NT2/D1 (cell line): ENCODE measurements at regions not wholly inside any gene's neighbourhood (a gene's known extent, or its start where the extent isn't known, plus 50 kb on each side); places are given as distances from the start of the nearest gene placed in this dataset.

Experiments
- DNase-seq: peaks from one replicate; pipeline ENCODE4 v3.0.0-alpha.2; 2011; ENCODE audit warnings: low read depth, low spot score
- H3K27me3 ChIP-seq: 2 replicates; pipeline ENCODE4 v1.6.0; 2011; ENCODE audit warnings: mild to moderate bottlenecking; ENCODE audit not compliant: insufficient read length, insufficient read depth
- H3K36me3 ChIP-seq: 2 replicates; pipeline ENCODE4 v1.6.1; 2011; ENCODE audit warnings: mild to moderate bottlenecking, low read length, mixed read lengths; ENCODE audit not compliant: insufficient read depth, insufficient read length
- H3K4me1 ChIP-seq: 2 replicates; pipeline ENCODE4 v1.5.1; 2011; ENCODE audit not compliant: insufficient read depth, insufficient read length
- H3K4me3 ChIP-seq: 2 replicates; pipeline ENCODE4 v1.5.1; 2011; ENCODE audit warnings: low read depth; ENCODE audit not compliant: insufficient read length
- H3K9ac ChIP-seq: 2 replicates; pipeline ENCODE4 v1.6.0; 2011; ENCODE audit warnings: low read depth; ENCODE audit not compliant: insufficient read length
- H3K9me3 ChIP-seq: 2 replicates; pipeline ENCODE4 v1.5.1; 2011; ENCODE audit warnings: mild to moderate bottlenecking, low read length; ENCODE audit not compliant: insufficient read depth
- SUZ12 ChIP-seq: IDR thresholded peaks from 2 replicates; pipeline ENCODE4 v1.6.1; 2011; ENCODE audit not compliant: insufficient read length, insufficient read depth; ENCODE audit errors: extremely low read depth
- YY1 ChIP-seq: IDR thresholded peaks from 2 replicates; pipeline ENCODE4 v1.6.1; 2011; ENCODE audit not compliant: insufficient read length, insufficient read depth
- ZNF274 ChIP-seq: IDR thresholded peaks from 2 replicates; pipeline ENCODE4 v1.6.1; 2011; ENCODE audit warnings: mild to moderate bottlenecking, low read depth, low read length

- Histone ChIP-seq H3K27me3 (no peaks in the 10 kb centered on the region), H3K4me1 (no peaks in the 10 kb centered on the region), H3K36me3 (no peaks in the 10 kb centered on the region), H3K9ac (no peak overlapping the region), H3K9me3 (no peaks in the 10 kb centered on the region), H3K4me3 (no peak overlapping the region)
- TF ChIP-seq ZNF274 (no peak), YY1 (no peak), SUZ12 (no peak)
- no peak for DNase-seq
Measured at GRCh38 chr3:81291586-81291985, 469.9 kb downstream of the GBE1 start.

GRCh38 chr3:81289676-81290075 lies 471.8 kb downstream of the GBE1 start:
- Histone ChIP-seq H3K36me3 (no peaks in the 10 kb centered on the region), H3K27me3 (no peaks in the 10 kb centered on the region), H3K9me3 (no peaks in the 10 kb centered on the region), H3K9ac (no peak overlapping the region), H3K4me3 (no peak overlapping the region), H3K4me1 (no peaks in the 10 kb centered on the region)
- TF ChIP-seq ZNF274 (no peak), YY1 (no peak), SUZ12 (no peak)
- DNase-seq, result no peak

DNA sequence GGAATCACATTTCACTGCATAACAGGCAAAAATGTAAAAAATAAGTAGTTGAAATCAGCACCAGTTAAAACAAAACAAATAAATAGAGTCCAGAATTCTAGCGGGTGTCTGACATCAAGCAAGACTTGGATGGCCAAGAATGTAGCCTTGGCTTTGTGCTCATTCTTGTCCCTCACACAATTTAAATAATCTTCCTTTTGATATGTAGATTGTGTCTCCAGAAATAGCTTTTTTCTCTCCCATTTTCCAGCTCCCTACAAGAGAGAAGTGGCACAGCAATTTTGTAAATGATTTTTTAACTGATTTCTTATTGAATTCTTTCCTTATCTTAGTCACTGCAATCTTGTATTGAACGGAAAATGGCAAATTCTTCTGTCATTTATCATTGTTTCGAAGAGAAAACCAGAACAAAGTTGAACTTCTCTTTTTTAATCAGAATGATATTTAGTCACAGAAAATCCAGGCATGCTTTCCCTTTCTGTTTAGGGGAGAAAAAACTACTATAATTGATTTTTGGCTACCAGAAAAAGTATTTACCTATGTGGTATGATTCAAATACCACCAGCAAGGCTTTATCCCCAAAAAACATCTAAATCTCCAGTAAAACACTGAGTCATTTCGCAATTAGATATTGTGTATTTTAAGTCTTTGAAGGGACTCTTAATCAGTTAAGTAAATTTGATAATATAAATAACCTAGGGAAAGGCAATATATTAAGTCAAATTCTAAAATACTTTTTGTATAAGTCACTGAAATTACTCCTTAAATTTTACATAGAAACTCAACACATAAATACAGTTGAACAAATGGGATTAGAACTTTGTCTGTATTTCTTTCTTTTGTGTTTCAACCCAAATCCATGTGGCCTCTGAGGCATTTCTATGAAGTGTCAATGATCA lies 481.7 kb downstream of the GBE1 start:
- TF ChIP-seq YY1, result no peak
- no peak for TF ChIP-seq SUZ12
- TF ChIP-seq ZNF274, result no peak
- DNase-seq, result peak; percentile 9
- H3K4me1 ChIP-seq, result no peaks in the 10 kb centered on the region
- H3K9ac ChIP-seq, result no peak overlapping the region
- no peaks in the 10 kb centered on the region for H3K27me3 ChIP-seq
- H3K9me3 ChIP-seq, result no peaks in the 10 kb centered on the region
- no peaks in the 10 kb centered on the region for H3K36me3 ChIP-seq
- no peak overlapping the region for H3K4me3 ChIP-seq

DNA sequence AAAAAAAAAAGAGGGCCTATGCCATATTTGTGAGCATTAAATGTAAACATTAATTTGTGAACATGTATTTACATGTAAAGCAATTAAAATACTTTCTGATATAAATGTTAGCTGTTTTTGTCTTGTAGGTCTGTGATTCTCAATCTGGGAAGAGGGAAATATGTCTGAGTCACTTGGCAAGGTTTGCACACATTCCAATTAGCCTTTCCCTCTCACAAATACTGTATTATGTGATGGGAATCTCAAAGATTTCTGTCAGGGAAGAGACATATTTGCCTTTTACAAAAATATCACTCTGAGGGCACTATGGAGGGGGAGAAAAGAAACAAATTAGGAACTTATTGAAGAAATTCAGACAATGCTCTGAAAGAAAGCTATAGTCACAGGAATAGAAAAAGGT lies 483.6 kb downstream of the GBE1 start:
- H3K9me3 ChIP-seq, result no peaks in the 10 kb centered on the region
- DNase-seq, result no peak
- H3K4me1 ChIP-seq, result no peaks in the 10 kb centered on the region
- H3K36me3 ChIP-seq, result no peaks in the 10 kb centered on the region
- no peaks in the 10 kb centered on the region for H3K27me3 ChIP-seq
- TF ChIP-seq YY1 (no peak), SUZ12 (no peak), ZNF274 (no peak)
- H3K4me3 ChIP-seq, result no peak overlapping the region
- no peak overlapping the region for H3K9ac ChIP-seq

- Histone ChIP-seq H3K4me3 (no peak overlapping the region), H3K4me1 (no peaks in the 10 kb centered on the region), H3K9ac (no peak overlapping the region), H3K9me3 (no peaks in the 10 kb centered on the region), H3K27me3 (no peaks in the 10 kb centered on the region), H3K36me3 (no peaks in the 10 kb centered on the region)
- no peak for DNase-seq
- TF ChIP-seq ZNF274, result no peak
- TF ChIP-seq SUZ12, result no peak
- TF ChIP-seq YY1, result no peak
Measured at GRCh38 chr3:81274671-81275070, 486.8 kb downstream of the GBE1 start.

DNA sequence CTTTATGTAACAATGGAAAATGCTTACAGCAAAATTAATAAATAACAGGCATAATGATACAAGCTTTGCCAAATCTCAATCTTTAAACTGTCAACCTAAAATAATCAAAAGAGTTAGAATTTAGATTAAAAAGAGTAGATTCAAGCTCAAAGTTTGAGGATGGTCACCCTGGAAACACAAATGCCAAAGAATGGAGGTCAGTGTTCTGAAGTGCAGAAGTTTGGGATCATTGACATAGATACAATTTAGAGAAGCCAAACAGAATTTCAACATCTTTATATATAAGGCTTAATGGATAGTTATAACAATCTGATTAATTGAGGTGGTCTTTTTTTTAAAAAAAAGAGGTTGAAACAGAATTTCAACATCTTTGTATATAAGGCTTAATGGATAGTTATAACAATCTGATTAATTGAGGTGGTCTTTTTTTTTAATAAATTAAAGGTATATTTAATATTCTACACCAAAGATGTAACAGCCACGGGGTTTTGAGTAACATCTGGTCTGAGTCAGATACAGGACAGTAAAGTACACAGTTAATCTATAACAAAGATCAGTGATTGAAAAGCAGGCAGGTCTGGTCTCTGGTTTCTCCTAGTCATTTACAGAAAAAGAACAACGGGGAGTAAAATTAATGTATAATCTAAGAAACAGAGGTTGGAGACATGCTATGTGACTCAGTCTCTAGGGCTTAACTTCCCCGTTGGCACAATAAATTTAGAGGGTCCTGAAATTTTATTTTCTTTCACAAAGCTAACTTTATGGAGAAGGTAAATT lies 490.7 kb downstream of the GBE1 start:
- Histone ChIP-seq H3K36me3 (no peaks in the 10 kb centered on the region), H3K27me3 (no peaks in the 10 kb centered on the region), H3K4me1 (no peaks in the 10 kb centered on the region), H3K9me3 (no peaks in the 10 kb centered on the region), H3K4me3 (no peak overlapping the region), H3K9ac (no peak overlapping the region)
- DNase-seq, result no peak
- no peak for TF ChIP-seq ZNF274
- TF ChIP-seq YY1, result no peak
- no peak for TF ChIP-seq SUZ12

DNA sequence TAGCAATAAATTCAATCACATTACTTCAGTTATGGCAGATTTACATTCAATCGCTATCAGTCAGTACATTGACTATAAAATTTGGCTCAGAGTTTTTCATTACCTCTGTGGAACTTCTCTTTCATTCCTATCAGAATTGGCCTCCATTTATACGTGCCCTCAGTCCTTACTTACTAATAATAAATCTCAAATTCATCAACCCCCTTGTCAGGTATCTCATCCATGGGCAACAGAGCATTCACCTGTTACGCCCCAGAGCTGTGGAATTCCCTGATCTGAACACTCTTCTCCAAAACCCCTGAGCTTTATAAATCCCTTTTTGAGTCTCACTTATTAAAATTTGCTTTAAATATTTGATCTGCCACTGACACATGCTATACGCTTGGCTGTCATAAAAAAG lies 492.9 kb downstream of the GBE1 start:
- no peak for DNase-seq
- no peak for TF ChIP-seq YY1
- TF ChIP-seq SUZ12, result no peak
- TF ChIP-seq ZNF274, result no peak
- H3K36me3 ChIP-seq, result no peaks in the 10 kb centered on the region
- no peaks in the 10 kb centered on the region for H3K27me3 ChIP-seq
- no peak overlapping the region for H3K9ac ChIP-seq
- H3K4me3 ChIP-seq, result no peak overlapping the region
- H3K9me3 ChIP-seq, result no peaks in the 10 kb centered on the region
- no peaks in the 10 kb centered on the region for H3K4me1 ChIP-seq
